K562 (cell line): ENCODE measurements at regions not wholly inside any gene's neighbourhood (a gene's known extent, or its start where the extent isn't known, plus 50 kb on each side); places are given as distances from the start of the nearest gene placed in this dataset.

ENCODE experiments used
- ATAC-seq: fragments of 200-7000 bp; cut with Tn5 transposase; 3 replicates; pipeline ENCODE4 v1.9.1; 2020; ENCODE audit warnings: moderate library complexity
- BruUV-seq: library from RNA; stranded (reverse); fragments of 400-500 nt; replicated peaks from 2 replicates; lab custom pipeline; 2021; lab: Mats Ljungman, UMichigan
- CTCF ChIA-PET: fragments of 300-600 bp; formaldehyde crosslinking; extraction: SDS; loops from one replicate; lab custom pipeline; 2021; ENCODE audit warnings: low intra/inter-chr PET ratio; lab: Yijun Ruan, JAX
- POLR2A ChIA-PET: fragments of 300-600, 350-650 bp; sonication (Branson Sonifier 250); formaldehyde crosslinking; extraction: SDS; loops from one replicate; lab custom pipeline; 2021; ENCODE audit warnings: antibody characterized with exemption, inconsistent platforms; lab: Yijun Ruan, JAX
- DNase-seq, 4 experiments: peaks; one replicate each; pipeline versions ENCODE4 v3.0.0 to v3.0.0-alpha.2; 2011 to 2018; ENCODE audit warnings: low spot score in 3 of 4, mixed read lengths in 3 of 4; ENCODE audit errors: extremely low read depth in 1 of 4
- FAIRE-seq: peaks from 2 replicates; lab custom pipeline; 2011; peaks lifted over from hg19 to GRCh38; lab: Jason Lieb, UNC
- H2AFZ ChIP-seq: 2 replicates; pipeline ENCODE4 v1.6.0; 2011; ENCODE audit warnings: low read depth, low read length, control low read depth, inconsistent platforms
- H3K27ac ChIP-seq: fragments of 200-600 bp; 3 replicates; pipeline ENCODE4 v1.8.0; 2011; ENCODE audit warnings: low read depth, mild to moderate bottlenecking, control low read depth, inconsistent platforms, low read length, moderate library complexity, mixed read lengths; ENCODE audit errors: extremely low read depth
- H3K27me3 ChIP-seq, 2 experiments: fragments of 300-600 bp in 1 of 2; 2 replicates in 1 of 2; 3 replicates in 1 of 2; pipeline versions ENCODE4 v1.6.0 to v1.8.0; 2011; ENCODE audit warnings: inconsistent platforms in 2 of 2, low read length in 2 of 2, mild to moderate bottlenecking in 1 of 2, mixed read lengths in 1 of 2, moderate library complexity in 1 of 2; ENCODE audit not compliant: control insufficient read depth in 2 of 2, insufficient read depth in 2 of 2
- H3K36me3 ChIP-seq: fragments of 300-600 bp; 3 replicates; pipeline ENCODE4 v1.8.0; 2011; ENCODE audit warnings: mild to moderate bottlenecking, low read length, inconsistent platforms; ENCODE audit not compliant: control insufficient read depth, insufficient read depth
- H3K4me1 ChIP-seq, 2 experiments: fragments of 200-600 bp in 1 of 2; replicated peaks in 1 of 2; 2 replicates in 1 of 2; 3 replicates in 1 of 2; pipeline versions ENCODE4 v1.5.1 to v1.8.0; 2011; ENCODE audit warnings: inconsistent platforms in 2 of 2, low read length in 2 of 2, mild to moderate bottlenecking in 1 of 2, mixed read lengths in 1 of 2, moderate library complexity in 1 of 2; ENCODE audit not compliant: control insufficient read depth in 2 of 2, insufficient read depth in 2 of 2
- H3K4me2 ChIP-seq: 2 replicates; pipeline ENCODE4 v1.6.1; 2011; ENCODE audit warnings: low read length, control low read depth, inconsistent platforms, mixed read lengths; ENCODE audit not compliant: insufficient read depth
- H3K4me3 ChIP-seq: fragments of 200-600 bp; sonication (generic), shearing (Covaris generic); 2 replicates; pipeline ENCODE4 v1.5.1; 2016; ENCODE audit warnings: control low read depth, inconsistent platforms
- H3K79me2 ChIP-seq: fragments of 200-600 bp; 3 replicates; pipeline ENCODE4 v1.8.0; 2011; ENCODE audit warnings: low read length, inconsistent platforms; ENCODE audit not compliant: control insufficient read depth, insufficient read depth
- H3K9ac ChIP-seq, 2 experiments: 2 replicates each; pipeline versions ENCODE4 v1.6.0 to v1.6.1; 2011; ENCODE audit warnings: low read depth in 2 of 2, low read length in 2 of 2, control low read depth in 1 of 2, inconsistent platforms in 1 of 2, mild to moderate bottlenecking in 1 of 2, mixed read lengths in 1 of 2; ENCODE audit not compliant: insufficient read depth in 1 of 2
- H3K9me1 ChIP-seq: one replicate; pipeline ENCODE4 v1.6.0; 2011; ENCODE audit warnings: inconsistent platforms, mild to moderate bottlenecking, low read length, moderate library complexity; ENCODE audit not compliant: control insufficient read depth, insufficient read depth
- H3K9me3 ChIP-seq: replicated peaks from 2 replicates; pipeline ENCODE4 v1.5.1; 2011; ENCODE audit warnings: low read depth, low read length, inconsistent platforms; ENCODE audit not compliant: control insufficient read depth, insufficient read depth
- H4K20me1 ChIP-seq: replicated peaks from 2 replicates; pipeline ENCODE4 v1.6.1; 2011; ENCODE audit warnings: low read length, inconsistent platforms, mixed read lengths; ENCODE audit not compliant: control insufficient read depth, insufficient read depth
- BCLAF1 ChIP-seq, 2 experiments: fragments of 450-650 bp in 1 of 2; IDR thresholded peaks; 2 replicates each; pipeline ENCODE4 v1.6.1; 2011 to 2017; ENCODE audit warnings: low read depth in 2 of 2, antibody characterized with exemption in 1 of 2, borderline replicate concordance in 1 of 2, low read length in 1 of 2, mild to moderate bottlenecking in 1 of 2, mixed read lengths in 1 of 2; ENCODE audit not compliant: control insufficient read depth in 1 of 2
- BRD4 ChIP-seq: fragments of 200-600 bp; sonication (generic); IDR thresholded peaks from 2 replicates; pipeline ENCODE4 v1.6.1; 2017; ENCODE audit warnings: inconsistent platforms
- CBFA2T2 ChIP-seq: fragments of 450-650 bp; conservative IDR thresholded peaks from 2 replicates; pipeline ENCODE4 v1.6.1; 2017; ENCODE audit warnings: mild to moderate bottlenecking
- HCFC1 ChIP-seq: IDR thresholded peaks from 2 replicates; pipeline ENCODE4 v1.6.1; 2012; ENCODE audit warnings: low read depth, low read length, improper control_type of control experiment
- HMGN3 ChIP-seq: IDR thresholded peaks from 2 replicates; pipeline ENCODE4 v1.6.1; 2011; ENCODE audit warnings: borderline replicate concordance, low read depth, mild to moderate bottlenecking, mixed read lengths, low read length; ENCODE audit not compliant: insufficient read length; ENCODE audit errors: extremely low read depth
- HNRNPK ChIP-seq: fragments of 200-400 bp; formaldehyde crosslinking; IDR thresholded peaks from one replicate; pipeline ENCODE4 v1.6.1; 2018; ENCODE audit warnings: mild to moderate bottlenecking, low read depth, low read length; ENCODE audit not compliant: poor library complexity, severe bottlenecking
- KAT7 ChIP-seq: sonication (generic); formaldehyde crosslinking; IDR thresholded peaks from 2 replicates; pipeline ENCODE4 v1.8.0; 2022; ENCODE audit warnings: missing genetic modification reagents, mild to moderate bottlenecking, borderline replicate concordance
- KDM1A ChIP-seq, 2 experiments: fragments of 450-650 bp; IDR thresholded peaks; 2 replicates each; pipeline ENCODE4 v1.6.1; 2016; ENCODE audit warnings: mild to moderate bottlenecking in 2 of 2
- MYC ChIP-seq, 2 experiments: fragments of 250-450 bp in 1 of 2; sonication (Bioruptor Pico) in 1 of 2; IDR thresholded peaks; 2 replicates each; pipeline versions ENCODE4 v1.5.1 to v1.6.1; 2012 to 2021; ENCODE audit warnings: low read depth in 2 of 2, borderline replicate concordance in 1 of 2, improper control_type of control experiment in 1 of 2, low read length in 1 of 2, mild to moderate bottlenecking in 1 of 2, moderate library complexity in 1 of 2
- NCOA6 ChIP-seq: fragments of 450-650 bp; IDR thresholded peaks from 2 replicates; pipeline ENCODE4 v1.6.1; 2017; ENCODE audit warnings: mild to moderate bottlenecking
- PML ChIP-seq: IDR thresholded peaks from 2 replicates; pipeline ENCODE4 v1.6.1; 2012; ENCODE audit warnings: low read length, inconsistent platforms
- SNAPC5 ChIP-seq: fragments of 250-450 bp; sonication (Bioruptor Pico); IDR thresholded peaks from 2 replicates; pipeline ENCODE4 v1.8.0; 2021; ENCODE audit warnings: moderate library complexity, mild to moderate bottlenecking, inconsistent platforms
- SRF ChIP-seq, 2 experiments: fragments of 250-450, 450-650 bp in 1 of 2; sonication (Bioruptor Pico) in 1 of 2; sonication (generic) in 1 of 2; formaldehyde crosslinking; IDR thresholded peaks; 2 replicates each; pipeline versions ENCODE4 v1.5.0 to v1.5.1; 2020 to 2022; ENCODE audit warnings: mild to moderate bottlenecking in 1 of 2, missing genetic modification reagents in 1 of 2
- TBL1XR1 ChIP-seq, 2 experiments: IDR thresholded peaks; 2 replicates each; pipeline ENCODE4 v1.6.1; 2012; ENCODE audit warnings: improper control_type of control experiment in 2 of 2, low read length in 2 of 2, mild to moderate bottlenecking in 1 of 2
- ZNF589 ChIP-seq: fragments of 200-800 bp; sonication (Bioruptor generic); IDR thresholded peaks from 2 replicates; pipeline ENCODE4 v1.6.1; 2016; ENCODE audit warnings: low read depth, missing genetic modification characterization, missing compliant biosample characterization
- WGBS: fragments of 100-300 bp; shearing (Covaris generic); methylation state at CpG from one replicate; pipeline ENCODE4 v1.1.6; 2016; ENCODE audit warnings: low coverage, mixed read lengths; ENCODE audit not compliant: insufficient coverage; ENCODE audit errors: missing lambda C conversion rate; 5-methylcytosine and 5-hydroxymethylcytosine counted together
- in situ Hi-C: fragments of 300-500 bp; cut with MboI; formaldehyde crosslinking; loops from 4 replicates; pipeline ENCODE4 v1.15.0; 2018; ENCODE audit warnings: inconsistent platforms, mixed read lengths
- intact Hi-C: fragments of 100-400 bp; cut with micrococcal nuclease; formaldehyde crosslinking; loops from 2 replicates; pipeline ENCODE4 v1.14.2; 2022
- TF ChIP-seq, protein P1 (sequence below): IDR thresholded peaks from 3 replicates; pipeline ENCODE4 v1.6.1; 2011; ENCODE audit warnings: borderline replicate concordance, mild to moderate bottlenecking, moderate library complexity; ENCODE audit not compliant: insufficient read length; ENCODE audit errors: extremely low read depth

- no TSS peak for BruUV-seq
- ATAC-seq (no peak), DNase-seq (no peak), FAIRE-seq (no peak)
- H2AFZ ChIP-seq = no peak overlapping the region
- H3K4me2 ChIP-seq = no peak overlapping the region
- intact Hi-C loops (no loop called here), in situ Hi-C loops (no loop called here)
- H3K4me3 ChIP-seq = no peak overlapping the region
- no peaks in the 10 kb centered on the region for H3K36me3 ChIP-seq
- H3K27me3 ChIP-seq = no peaks in the 10 kb centered on the region
- no peaks in the 10 kb centered on the region for H4K20me1 ChIP-seq
- POLR2A ChIA-PET = interaction anchor here (0.6 to 1.3 kb wide), 4 partner anchors 13 to 69 kb away, joined by 3 to 4 read pairs (median 3); no protein-coding TSS in a partner anchor
- no peaks in the 10 kb centered on the region; a peak in 1 of 5 replicates for H3K4me1 ChIP-seq
- H3K79me2 ChIP-seq = no peaks in the 10 kb centered on the region
- CTCF ChIA-PET = no interaction called here
- WGBS = 6% methylated on average over 3 of the region's 3 CpGs
- H3K9me1 ChIP-seq = no peaks in the 10 kb centered on the region
- H3K27ac ChIP-seq = no peak overlapping the region
- H3K9ac ChIP-seq = no peak overlapping the region
- no peaks in the 10 kb centered on the region for H3K9me3 ChIP-seq
- no peak for TF ChIP-seq HCFC1
- no peak for TF ChIP-seq MYC (IDR thresholded peaks at IDR 0.05; ENCODE audit: low read depth, low read length)
- no peak for TF ChIP-seq MYC (CRISPR knock-in tag; IDR thresholded peaks at IDR 0.05; ENCODE audit: borderline replicate concordance, low read depth)
- TF ChIP-seq, protein P1, sequence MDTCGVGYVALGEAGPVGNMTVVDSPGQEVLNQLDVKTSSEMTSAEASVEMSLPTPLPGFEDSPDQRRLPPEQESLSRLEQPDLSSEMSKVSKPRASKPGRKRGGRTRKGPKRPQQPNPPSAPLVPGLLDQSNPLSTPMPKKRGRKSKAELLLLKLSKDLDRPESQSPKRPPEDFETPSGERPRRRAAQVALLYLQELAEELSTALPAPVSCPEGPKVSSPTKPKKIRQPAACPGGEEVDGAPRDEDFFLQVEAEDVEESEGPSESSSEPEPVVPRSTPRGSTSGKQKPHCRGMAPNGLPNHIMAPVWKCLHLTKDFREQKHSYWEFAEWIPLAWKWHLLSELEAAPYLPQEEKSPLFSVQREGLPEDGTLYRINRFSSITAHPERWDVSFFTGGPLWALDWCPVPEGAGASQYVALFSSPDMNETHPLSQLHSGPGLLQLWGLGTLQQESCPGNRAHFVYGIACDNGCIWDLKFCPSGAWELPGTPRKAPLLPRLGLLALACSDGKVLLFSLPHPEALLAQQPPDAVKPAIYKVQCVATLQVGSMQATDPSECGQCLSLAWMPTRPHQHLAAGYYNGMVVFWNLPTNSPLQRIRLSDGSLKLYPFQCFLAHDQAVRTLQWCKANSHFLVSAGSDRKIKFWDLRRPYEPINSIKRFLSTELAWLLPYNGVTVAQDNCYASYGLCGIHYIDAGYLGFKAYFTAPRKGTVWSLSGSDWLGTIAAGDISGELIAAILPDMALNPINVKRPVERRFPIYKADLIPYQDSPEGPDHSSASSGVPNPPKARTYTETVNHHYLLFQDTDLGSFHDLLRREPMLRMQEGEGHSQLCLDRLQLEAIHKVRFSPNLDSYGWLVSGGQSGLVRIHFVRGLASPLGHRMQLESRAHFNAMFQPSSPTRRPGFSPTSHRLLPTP = no peak
- TF ChIP-seq HNRNPK = no peak
- TF ChIP-seq NCOA6 = no peak
- TF ChIP-seq TBL1XR1 (IDR thresholded peaks at IDR 0.05; ENCODE audit: low read length in 2 of 2) = no peak
- TF ChIP-seq KDM1A (IDR thresholded peaks at IDR 0.05) = 0 out of 4 replicates have a peak, but pooled peaks of 1 of the 2 experiments have one; percentile 17
- TF ChIP-seq KAT7 (CRISPR knock-in tag) = no peak
- no peak for TF ChIP-seq BRD4
- no peak for TF ChIP-seq ZNF589 (CRISPR knock-in tag)
- no peak for TF ChIP-seq PML
- TF ChIP-seq SRF (CRISPR knock-in tag; IDR thresholded peaks at IDR 0.05) = no peak
- peak; percentile 51 for TF ChIP-seq CBFA2T2
- no peak for TF ChIP-seq HMGN3
- no peak for TF ChIP-seq SNAPC5 (CRISPR knock-in tag)
- no peak for TF ChIP-seq BCLAF1 (IDR thresholded peaks at IDR 0.05; ENCODE audit: borderline replicate concordance in 1 of 2, control insufficient read depth in 1 of 2, low read depth in 2 of 2, low read length in 1 of 2)
Measured at GRCh38 chr21:37986000-37986399, 69.7 kb upstream of the KCNJ6 start.
